HepG2 (cell line): ENCODE measurements at regions not wholly inside any gene's neighbourhood (a gene's known extent, or its start where the extent isn't known, plus 50 kb on each side); places are given as distances from the start of the nearest gene placed in this dataset.

ENCODE experiments used
- ATAC-seq: fragments of 200-7000 bp; cut with Tn5 transposase; 3 replicates; pipeline ENCODE4 v1.9.1; 2020; ENCODE audit warnings: mild to moderate bottlenecking, moderate library complexity
- BruUV-seq: library from RNA; stranded (reverse); fragments of 400-500 nt; replicated peaks from 2 replicates; lab custom pipeline; 2021; lab: Mats Ljungman, UMichigan
- CTCF ChIA-PET: fragments of 300-600 bp; formaldehyde crosslinking; extraction: SDS; loops from one replicate; lab custom pipeline; 2021; ENCODE audit warnings: low total read pairs, inconsistent platforms, low intra/inter-chr PET ratio; lab: Yijun Ruan, JAX
- POLR2A ChIA-PET: fragments of 350-600 bp; sonication (Branson Sonifier 250); formaldehyde crosslinking; loops from one replicate; lab custom pipeline; 2020; ENCODE audit warnings: antibody characterized with exemption, inconsistent platforms; lab: Yijun Ruan, JAX
- DNase-seq: peaks from one replicate; pipeline ENCODE4 v3.0.0-alpha.2; 2015; ENCODE audit warnings: low spot score
- FAIRE-seq: peaks from 3 replicates; lab custom pipeline; 2011; peaks lifted over from hg19 to GRCh38; lab: Jason Lieb, UNC
- H2AFZ ChIP-seq: one replicate; pipeline ENCODE4 v1.6.1; 2011; ENCODE audit warnings: low read length, inconsistent platforms
- H3K27ac ChIP-seq: fragments of 300-600 bp; 3 replicates; pipeline ENCODE4 v1.8.0; 2011; ENCODE audit warnings: mixed run types, mild to moderate bottlenecking, mixed read lengths, low read length, inconsistent platforms; ENCODE audit not compliant: insufficient read depth; ENCODE audit errors: extremely low read length
- H3K27me3 ChIP-seq, 2 experiments: fragments of 200-600 bp in 1 of 2; 2 replicates in 1 of 2; 3 replicates in 1 of 2; pipeline versions ENCODE4 v1.6.0 to v1.8.0; 2011; ENCODE audit warnings: low read length in 2 of 2, mild to moderate bottlenecking in 2 of 2, moderate library complexity in 2 of 2, inconsistent platforms in 1 of 2; ENCODE audit not compliant: insufficient read depth in 2 of 2, control insufficient read depth in 1 of 2
- H3K36me3 ChIP-seq, 2 experiments: fragments of 200-600 bp in 1 of 2; replicated peaks in 1 of 2; 2 replicates in 1 of 2; 3 replicates in 1 of 2; pipeline versions ENCODE4 v1.5.1 to v1.8.0; 2011; ENCODE audit warnings: low read length in 2 of 2, inconsistent platforms in 1 of 2; ENCODE audit not compliant: insufficient read depth in 2 of 2, control insufficient read depth in 1 of 2
- H3K4me1 ChIP-seq: 2 replicates; pipeline ENCODE4 v1.5.1; 2012; ENCODE audit warnings: low read length, inconsistent platforms; ENCODE audit not compliant: insufficient read depth
- H3K4me2 ChIP-seq: 2 replicates; pipeline ENCODE4 v1.6.0; 2011; ENCODE audit warnings: low read depth, low read length, inconsistent platforms
- H3K4me3 ChIP-seq, 3 experiments: fragments of 200-600 bp in 1 of 3; sonication (generic), shearing (Covaris generic) in 1 of 3; replicated peaks in 1 of 3; 2 replicates each; pipeline ENCODE4 v1.5.1; 2011 to 2016; ENCODE audit warnings: low read length in 3 of 3, inconsistent platforms in 2 of 3, low read depth in 2 of 3, mild to moderate bottlenecking in 2 of 3, control low read depth in 1 of 3, mixed read lengths in 1 of 3; ENCODE audit not compliant: insufficient read depth in 1 of 3
- H3K79me2 ChIP-seq: one replicate; pipeline ENCODE4 v1.6.1; 2011; ENCODE audit warnings: low read length, inconsistent platforms; ENCODE audit not compliant: insufficient read depth
- H3K9ac ChIP-seq: 2 replicates; pipeline ENCODE4 v1.6.0; 2011; ENCODE audit warnings: mild to moderate bottlenecking, low read depth, low read length, inconsistent platforms; ENCODE audit not compliant: insufficient read depth
- H3K9me3 ChIP-seq: 2 replicates; pipeline ENCODE4 v1.5.1; 2012; ENCODE audit warnings: mild to moderate bottlenecking, low read length
- H4K20me1 ChIP-seq: 2 replicates; pipeline ENCODE4 v1.6.0; 2011; ENCODE audit warnings: inconsistent platforms, mild to moderate bottlenecking, low read length, moderate library complexity; ENCODE audit not compliant: insufficient read depth
- AGO2 ChIP-seq: fragments of 200-400 bp; formaldehyde crosslinking; optimal IDR thresholded peaks from 2 replicates; pipeline ENCODE3; 2017; ENCODE audit warnings: mild to moderate bottlenecking, low read depth, low read length, moderate library complexity
- ARID3A ChIP-seq: IDR thresholded peaks from 2 replicates; pipeline ENCODE4 v1.6.1; 2012; ENCODE audit warnings: low read depth, low read length, improper control_type of control experiment
- FOXP1 ChIP-seq, 2 experiments: fragments of 450-650 bp in 1 of 2; IDR thresholded peaks; 2 replicates each; pipeline ENCODE4 v1.6.1; 2017 to 2018; ENCODE audit warnings: antibody characterized with exemption in 1 of 2
- JUN ChIP-seq: sonication (generic); formaldehyde crosslinking; IDR thresholded peaks from 2 replicates; pipeline ENCODE4 v1.4.0; 2020; ENCODE audit warnings: mild to moderate bottlenecking, missing genetic modification reagents
- RBFOX2 ChIP-seq: fragments of 200-400 bp; formaldehyde crosslinking; IDR thresholded peaks from 2 replicates; pipeline ENCODE4 v1.6.1; 2017; ENCODE audit warnings: low read depth, mild to moderate bottlenecking, low read length
- SIX1 ChIP-seq: sonication (generic); formaldehyde crosslinking; IDR thresholded peaks from 2 replicates; pipeline ENCODE4 v1.4.0; 2020; ENCODE audit warnings: missing genetic modification reagents, borderline replicate concordance
- SPEN ChIP-seq: sonication (generic); formaldehyde crosslinking; IDR thresholded peaks from 2 replicates; pipeline ENCODE4 v1.5.1; 2020; ENCODE audit warnings: low read depth, mild to moderate bottlenecking, missing genetic modification reagents
- TGIF2 ChIP-seq: IDR thresholded peaks from 2 replicates; pipeline ENCODE4 v1.6.1; 2016; ENCODE audit warnings: control low read depth, missing compliant biosample characterization
- TOPORS ChIP-seq: sonication (generic); formaldehyde crosslinking; IDR thresholded peaks from 2 replicates; pipeline ENCODE4 v1.8.0; 2023; ENCODE audit warnings: mild to moderate bottlenecking, missing genetic modification reagents
- YY1 ChIP-seq: IDR thresholded peaks from 2 replicates; pipeline ENCODE4 v1.6.1; 2011; ENCODE audit warnings: low read length, low read depth, moderate library complexity, mild to moderate bottlenecking; ENCODE audit not compliant: insufficient read depth, insufficient replicate concordance
- ZNF501 ChIP-seq: sonication (generic); formaldehyde crosslinking; IDR thresholded peaks from 2 replicates; pipeline ENCODE4 v1.5.1; 2020; ENCODE audit warnings: mild to moderate bottlenecking, moderate library complexity, missing genetic modification reagents
- ZNF512B ChIP-seq: sonication (generic); formaldehyde crosslinking; IDR thresholded peaks from 2 replicates; pipeline ENCODE4 v1.5.1; 2020; ENCODE audit warnings: missing genetic modification reagents, mild to moderate bottlenecking, borderline replicate concordance
- ZNF570 ChIP-seq: sonication (generic); formaldehyde crosslinking; IDR thresholded peaks from 2 replicates; pipeline ENCODE4 v1.4.0; 2020; ENCODE audit warnings: mild to moderate bottlenecking, missing genetic modification reagents, borderline replicate concordance
- ZNF776 ChIP-seq: sonication (generic); formaldehyde crosslinking; IDR thresholded peaks from 2 replicates; pipeline ENCODE4 v1.4.0; 2020; ENCODE audit warnings: mild to moderate bottlenecking, missing genetic modification reagents
- ZSCAN31 ChIP-seq: sonication (generic); formaldehyde crosslinking; IDR thresholded peaks from 2 replicates; pipeline ENCODE4 v1.5.0; 2020; ENCODE audit warnings: low read depth, mild to moderate bottlenecking, missing genetic modification reagents
- WGBS: methylation state at CpG from one replicate; pipeline ENCODE4 v1.1.6; 2017; ENCODE audit warnings: low lambda C conversion rate; 5-methylcytosine and 5-hydroxymethylcytosine counted together
- in situ Hi-C: cut with HindIII; loops from 2 replicates; pipeline ENCODE4 v1.10.0; 2017; ENCODE audit warnings: low pct_unique_long_range_greater_than_20kb; ENCODE audit not compliant: extremely low pct_ligation_motif_present
- intact Hi-C: fragments of 100-400 bp; cut with micrococcal nuclease; formaldehyde crosslinking; loops from one replicate; pipeline ENCODE4 v1.10.0; 2022; ENCODE audit not compliant: unreplicated experiment

GRCh38 chr2:52959801-52960200 is 807.8 kb upstream of the CHAC2 start:
- in situ Hi-C loops = no loop called here
- Histone ChIP-seq H3K27ac (no peak overlapping the region), H4K20me1 (no peaks in the 10 kb centered on the region), H3K79me2 (no peaks in the 10 kb centered on the region), H3K9me3 (0 out of 2 replicates have a peak, but pooled peaks cover 4% of the 10 kb centered on the region), H3K36me3 (no peaks in the 10 kb centered on the region), H2AFZ (no peak overlapping the region), H3K4me3 (no peak overlapping the region), H3K4me2 (no peak overlapping the region), H3K27me3 (no peaks in the 10 kb centered on the region), H3K4me1 (no peaks in the 10 kb centered on the region), H3K9ac (no peak overlapping the region)
- DNase-seq (no peak), FAIRE-seq (no peak), ATAC-seq (no peak)
- TF ChIP-seq TGIF2 (CRISPR knock-in tag) (no peak), FOXP1 (IDR thresholded peaks at IDR 0.05) (no peak), FOXP1 (CRISPR knock-in tag; IDR thresholded peaks at IDR 0.05) (no peak), TOPORS (CRISPR knock-in tag) (no peak), ARID3A (no peak), RBFOX2 (no peak), ZSCAN31 (CRISPR knock-in tag) (no peak), ZNF776 (no peak), AGO2 (no peak), JUN (no peak), ZNF501 (CRISPR knock-in tag) (no peak), YY1 (no peak), ZNF512B (CRISPR knock-in tag) (no peak), SIX1 (no peak), ZNF570 (CRISPR knock-in tag) (no peak), SPEN (CRISPR knock-in tag) (no peak)
- no TSS peak for BruUV-seq
- POLR2A ChIA-PET = no interaction called here
- CTCF ChIA-PET = no interaction called here
- WGBS = 3% methylated on average over 4 of the region's 4 CpGs
- intact Hi-C loops = no loop called here
